K562 (cell line): ENCODE measurements at regions not wholly inside any gene's neighbourhood (a gene's known extent, or its start where the extent isn't known, plus 50 kb on each side); places are given as distances from the start of the nearest gene placed in this dataset.

Experiments
- ATF2 ChIP-seq: sonication (generic); formaldehyde crosslinking; IDR thresholded peaks from 2 replicates; pipeline ENCODE4 v1.8.1; 2022; ENCODE audit warnings: missing genetic modification reagents
- CREB1 ChIP-seq, 2 experiments: sonication (generic) in 1 of 2; formaldehyde crosslinking in 1 of 2; IDR thresholded peaks; 2 replicates each; pipeline versions ENCODE4 v1.6.1 to v1.8.0; 2012 to 2022; ENCODE audit warnings: inconsistent platforms in 1 of 2, mild to moderate bottlenecking in 1 of 2, missing genetic modification reagents in 1 of 2, moderate library complexity in 1 of 2
- HMGN3 ChIP-seq: IDR thresholded peaks from 2 replicates; pipeline ENCODE4 v1.6.1; 2011; ENCODE audit warnings: borderline replicate concordance, low read depth, mild to moderate bottlenecking, mixed read lengths, low read length; ENCODE audit not compliant: insufficient read length; ENCODE audit errors: extremely low read depth
- POU5F1 ChIP-seq: fragments of 150-350 bp; IDR thresholded peaks from 2 replicates; pipeline ENCODE4 v1.6.1; 2014; ENCODE audit warnings: borderline replicate concordance, low read length, low read depth, mild to moderate bottlenecking; ENCODE audit not compliant: partially characterized antibody
- TF ChIP-seq, protein P1 (sequence below): fragments of 250-450 bp; sonication (Bioruptor Pico); IDR thresholded peaks from 2 replicates; pipeline ENCODE4 v1.9.0; 2021; ENCODE audit warnings: mild to moderate bottlenecking, inconsistent platforms
- TF ChIP-seq, protein P2 (sequence below): fragments of 150-350 bp; conservative IDR thresholded peaks from 2 replicates; pipeline ENCODE4 v1.6.1; 2014; ENCODE audit warnings: low read length
- TF ChIP-seq, protein P3 (sequence below): sonication (generic); formaldehyde crosslinking; IDR thresholded peaks from 2 replicates; pipeline ENCODE4 v1.8.0; 2023; ENCODE audit warnings: mild to moderate bottlenecking, missing genetic modification reagents

DNA sequence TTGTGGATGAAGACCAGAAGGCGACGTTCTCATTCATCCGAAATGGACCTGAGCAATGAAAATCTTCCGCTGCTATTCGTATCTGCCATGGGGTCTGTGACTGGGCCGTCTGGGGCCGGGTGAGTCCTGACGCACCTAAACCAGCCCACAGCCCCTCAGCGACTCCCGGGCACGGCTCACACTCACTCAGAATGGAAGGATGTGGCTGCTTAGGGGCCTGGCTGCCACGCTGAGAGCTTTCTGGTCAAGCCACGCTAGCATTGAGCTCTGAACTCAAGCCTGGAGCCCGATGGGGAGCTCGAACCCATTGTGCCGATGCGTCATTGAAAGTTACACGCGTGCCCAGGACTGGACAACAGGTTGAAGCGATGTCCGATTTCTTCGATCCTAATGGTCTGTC is 97.8 kb downstream of the MRPL36 start (continued):
- TF ChIP-seq, protein P1, sequence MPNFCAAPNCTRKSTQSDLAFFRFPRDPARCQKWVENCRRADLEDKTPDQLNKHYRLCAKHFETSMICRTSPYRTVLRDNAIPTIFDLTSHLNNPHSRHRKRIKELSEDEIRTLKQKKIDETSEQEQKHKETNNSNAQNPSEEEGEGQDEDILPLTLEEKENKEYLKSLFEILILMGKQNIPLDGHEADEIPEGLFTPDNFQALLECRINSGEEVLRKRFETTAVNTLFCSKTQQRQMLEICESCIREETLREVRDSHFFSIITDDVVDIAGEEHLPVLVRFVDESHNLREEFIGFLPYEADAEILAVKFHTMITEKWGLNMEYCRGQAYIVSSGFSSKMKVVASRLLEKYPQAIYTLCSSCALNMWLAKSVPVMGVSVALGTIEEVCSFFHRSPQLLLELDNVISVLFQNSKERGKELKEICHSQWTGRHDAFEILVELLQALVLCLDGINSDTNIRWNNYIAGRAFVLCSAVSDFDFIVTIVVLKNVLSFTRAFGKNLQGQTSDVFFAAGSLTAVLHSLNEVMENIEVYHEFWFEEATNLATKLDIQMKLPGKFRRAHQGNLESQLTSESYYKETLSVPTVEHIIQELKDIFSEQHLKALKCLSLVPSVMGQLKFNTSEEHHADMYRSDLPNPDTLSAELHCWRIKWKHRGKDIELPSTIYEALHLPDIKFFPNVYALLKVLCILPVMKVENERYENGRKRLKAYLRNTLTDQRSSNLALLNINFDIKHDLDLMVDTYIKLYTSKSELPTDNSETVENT (CRISPR knock-in tag) = no peak
- TF ChIP-seq ATF2 (CRISPR knock-in tag) (no peak), CREB1 (IDR thresholded peaks at IDR 0.05) (no peak), CREB1 (CRISPR knock-in tag; IDR thresholded peaks at IDR 0.05) (no peak), HMGN3 (no peak), POU5F1 (no peak)
- TF ChIP-seq, protein P2, sequence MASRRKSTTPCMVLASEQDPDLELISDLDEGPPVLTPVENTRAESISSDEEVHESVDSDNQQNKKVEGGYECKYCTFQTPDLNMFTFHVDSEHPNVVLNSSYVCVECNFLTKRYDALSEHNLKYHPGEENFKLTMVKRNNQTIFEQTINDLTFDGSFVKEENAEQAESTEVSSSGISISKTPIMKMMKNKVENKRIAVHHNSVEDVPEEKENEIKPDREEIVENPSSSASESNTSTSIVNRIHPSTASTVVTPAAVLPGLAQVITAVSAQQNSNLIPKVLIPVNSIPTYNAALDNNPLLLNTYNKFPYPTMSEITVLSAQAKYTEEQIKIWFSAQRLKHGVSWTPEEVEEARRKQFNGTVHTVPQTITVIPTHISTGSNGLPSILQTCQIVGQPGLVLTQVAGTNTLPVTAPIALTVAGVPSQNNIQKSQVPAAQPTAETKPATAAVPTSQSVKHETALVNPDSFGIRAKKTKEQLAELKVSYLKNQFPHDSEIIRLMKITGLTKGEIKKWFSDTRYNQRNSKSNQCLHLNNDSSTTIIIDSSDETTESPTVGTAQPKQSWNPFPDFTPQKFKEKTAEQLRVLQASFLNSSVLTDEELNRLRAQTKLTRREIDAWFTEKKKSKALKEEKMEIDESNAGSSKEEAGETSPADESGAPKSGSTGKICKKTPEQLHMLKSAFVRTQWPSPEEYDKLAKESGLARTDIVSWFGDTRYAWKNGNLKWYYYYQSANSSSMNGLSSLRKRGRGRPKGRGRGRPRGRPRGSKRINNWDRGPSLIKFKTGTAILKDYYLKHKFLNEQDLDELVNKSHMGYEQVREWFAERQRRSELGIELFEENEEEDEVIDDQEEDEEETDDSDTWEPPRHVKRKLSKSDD = no peak
- TF ChIP-seq, protein P3, sequence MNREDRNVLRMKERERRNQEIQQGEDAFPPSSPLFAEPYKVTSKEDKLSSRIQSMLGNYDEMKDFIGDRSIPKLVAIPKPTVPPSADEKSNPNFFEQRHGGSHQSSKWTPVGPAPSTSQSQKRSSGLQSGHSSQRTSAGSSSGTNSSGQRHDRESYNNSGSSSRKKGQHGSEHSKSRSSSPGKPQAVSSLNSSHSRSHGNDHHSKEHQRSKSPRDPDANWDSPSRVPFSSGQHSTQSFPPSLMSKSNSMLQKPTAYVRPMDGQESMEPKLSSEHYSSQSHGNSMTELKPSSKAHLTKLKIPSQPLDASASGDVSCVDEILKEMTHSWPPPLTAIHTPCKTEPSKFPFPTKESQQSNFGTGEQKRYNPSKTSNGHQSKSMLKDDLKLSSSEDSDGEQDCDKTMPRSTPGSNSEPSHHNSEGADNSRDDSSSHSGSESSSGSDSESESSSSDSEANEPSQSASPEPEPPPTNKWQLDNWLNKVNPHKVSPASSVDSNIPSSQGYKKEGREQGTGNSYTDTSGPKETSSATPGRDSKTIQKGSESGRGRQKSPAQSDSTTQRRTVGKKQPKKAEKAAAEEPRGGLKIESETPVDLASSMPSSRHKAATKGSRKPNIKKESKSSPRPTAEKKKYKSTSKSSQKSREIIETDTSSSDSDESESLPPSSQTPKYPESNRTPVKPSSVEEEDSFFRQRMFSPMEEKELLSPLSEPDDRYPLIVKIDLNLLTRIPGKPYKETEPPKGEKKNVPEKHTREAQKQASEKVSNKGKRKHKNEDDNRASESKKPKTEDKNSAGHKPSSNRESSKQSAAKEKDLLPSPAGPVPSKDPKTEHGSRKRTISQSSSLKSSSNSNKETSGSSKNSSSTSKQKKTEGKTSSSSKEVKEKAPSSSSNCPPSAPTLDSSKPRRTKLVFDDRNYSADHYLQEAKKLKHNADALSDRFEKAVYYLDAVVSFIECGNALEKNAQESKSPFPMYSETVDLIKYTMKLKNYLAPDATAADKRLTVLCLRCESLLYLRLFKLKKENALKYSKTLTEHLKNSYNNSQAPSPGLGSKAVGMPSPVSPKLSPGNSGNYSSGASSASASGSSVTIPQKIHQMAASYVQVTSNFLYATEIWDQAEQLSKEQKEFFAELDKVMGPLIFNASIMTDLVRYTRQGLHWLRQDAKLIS (CRISPR knock-in tag) = no peak
